ENCODE measurements at regions not wholly inside any gene's neighbourhood (a gene's known extent, or its start where the extent isn't known, plus 50 kb on each side); places are given as distances from the start of the nearest gene placed in this dataset.

DNA sequence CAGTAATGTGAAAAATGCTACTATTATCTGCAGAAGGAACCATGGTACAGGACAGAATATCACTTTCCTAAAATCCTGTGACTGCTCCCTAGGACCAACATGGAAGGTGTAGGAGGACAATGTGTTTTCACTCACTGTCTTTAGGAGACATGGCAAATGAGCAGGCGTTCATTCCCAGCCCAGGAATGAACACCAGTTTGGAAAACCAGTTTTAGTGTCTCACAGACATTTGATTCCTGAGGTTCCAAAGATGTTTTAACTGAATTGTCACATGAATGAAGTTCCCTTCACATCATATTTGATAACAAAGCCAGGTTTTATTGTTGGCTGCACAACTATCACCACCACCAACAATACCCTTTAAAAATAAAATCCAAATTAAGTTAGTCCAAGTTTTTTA lies 178.2 kb downstream of the ENC1 start:
- Histone ChIP-seq H3K27me3 (ENCODE audit: control insufficient read depth, insufficient read depth, low read length) (no peaks in the 10 kb centered on the region), H3K36me3 (ENCODE audit: control insufficient read depth, insufficient read depth, low read length) (no peaks in the 10 kb centered on the region), H3K4me3 (ENCODE audit: low read depth, low read length) (no peak overlapping the region)
- TF ChIP-seq, protein P1, sequence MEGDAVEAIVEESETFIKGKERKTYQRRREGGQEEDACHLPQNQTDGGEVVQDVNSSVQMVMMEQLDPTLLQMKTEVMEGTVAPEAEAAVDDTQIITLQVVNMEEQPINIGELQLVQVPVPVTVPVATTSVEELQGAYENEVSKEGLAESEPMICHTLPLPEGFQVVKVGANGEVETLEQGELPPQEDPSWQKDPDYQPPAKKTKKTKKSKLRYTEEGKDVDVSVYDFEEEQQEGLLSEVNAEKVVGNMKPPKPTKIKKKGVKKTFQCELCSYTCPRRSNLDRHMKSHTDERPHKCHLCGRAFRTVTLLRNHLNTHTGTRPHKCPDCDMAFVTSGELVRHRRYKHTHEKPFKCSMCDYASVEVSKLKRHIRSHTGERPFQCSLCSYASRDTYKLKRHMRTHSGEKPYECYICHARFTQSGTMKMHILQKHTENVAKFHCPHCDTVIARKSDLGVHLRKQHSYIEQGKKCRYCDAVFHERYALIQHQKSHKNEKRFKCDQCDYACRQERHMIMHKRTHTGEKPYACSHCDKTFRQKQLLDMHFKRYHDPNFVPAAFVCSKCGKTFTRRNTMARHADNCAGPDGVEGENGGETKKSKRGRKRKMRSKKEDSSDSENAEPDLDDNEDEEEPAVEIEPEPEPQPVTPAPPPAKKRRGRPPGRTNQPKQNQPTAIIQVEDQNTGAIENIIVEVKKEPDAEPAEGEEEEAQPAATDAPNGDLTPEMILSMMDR (IDR thresholded peaks at IDR 0.05; ENCODE audit: insufficient read depth, low read length, severe bottlenecking), result no peak
- FAIRE-seq (no peak), DNase-seq (ENCODE audit: low read depth) (no peak)

DNA sequence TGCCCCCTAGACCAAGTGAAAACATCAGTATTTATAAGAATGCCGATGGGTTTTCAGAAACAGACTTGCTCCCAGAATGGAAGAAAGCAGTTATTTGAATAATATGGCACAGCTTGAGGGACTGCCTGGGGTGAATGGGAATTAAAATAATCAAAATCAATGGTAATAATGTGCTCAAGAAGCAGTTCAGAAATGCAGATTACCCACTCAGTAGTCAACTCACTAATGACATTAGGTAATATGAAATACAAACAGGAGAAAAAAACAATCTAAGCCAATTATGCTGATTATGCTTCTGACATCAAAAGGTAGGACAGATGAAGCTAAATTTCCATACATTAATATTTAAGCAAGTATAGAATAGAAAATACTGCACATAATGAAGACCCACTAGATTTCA lies 179.3 kb downstream of the ENC1 start:
- H3K36me3 ChIP-seq (ENCODE audit: control insufficient read depth, insufficient read depth, low read length), result no peaks in the 10 kb centered on the region
- DNase-seq (ENCODE audit: low read depth) (no peak), FAIRE-seq (no peak)
- TF ChIP-seq, protein P1 (IDR thresholded peaks at IDR 0.05; ENCODE audit: insufficient read depth, low read length, severe bottlenecking), result no peak
- no peak overlapping the region for H3K4me3 ChIP-seq (ENCODE audit: low read depth, low read length)
- H3K27me3 ChIP-seq (ENCODE audit: control insufficient read depth, insufficient read depth, low read length), result no peaks in the 10 kb centered on the region

GRCh38 chr5:74460694-74461093 lies 179.8 kb downstream of the ENC1 start:
- TF ChIP-seq, protein P1 (IDR thresholded peaks at IDR 0.05; ENCODE audit: insufficient read depth, low read length, severe bottlenecking), result no peak
- FAIRE-seq (no peak), DNase-seq (ENCODE audit: low read depth) (no peak)

GRCh38 chr5:74459984-74460383 lies 180.5 kb downstream of the ENC1 start:
- DNase-seq (ENCODE audit: low read depth), result no peak
- FAIRE-seq, result no peak
- Histone ChIP-seq H3K27me3 (ENCODE audit: control insufficient read depth, insufficient read depth, low read length) (no peaks in the 10 kb centered on the region), H3K36me3 (ENCODE audit: control insufficient read depth, insufficient read depth, low read length) (no peaks in the 10 kb centered on the region), H3K4me3 (ENCODE audit: low read depth, low read length) (no peak overlapping the region)
- TF ChIP-seq, protein P1 (IDR thresholded peaks at IDR 0.05; ENCODE audit: insufficient read depth, low read length, severe bottlenecking), result no peak

More at GRCh38 chr5:74460694-74461093, 179.8 kb downstream of the ENC1 start:
- Histone ChIP-seq H3K4me3 (ENCODE audit: low read depth, low read length) (no peak overlapping the region), H3K36me3 (ENCODE audit: control insufficient read depth, insufficient read depth, low read length) (no peaks in the 10 kb centered on the region), H3K27me3 (ENCODE audit: control insufficient read depth, insufficient read depth, low read length) (no peaks in the 10 kb centered on the region)

DNA sequence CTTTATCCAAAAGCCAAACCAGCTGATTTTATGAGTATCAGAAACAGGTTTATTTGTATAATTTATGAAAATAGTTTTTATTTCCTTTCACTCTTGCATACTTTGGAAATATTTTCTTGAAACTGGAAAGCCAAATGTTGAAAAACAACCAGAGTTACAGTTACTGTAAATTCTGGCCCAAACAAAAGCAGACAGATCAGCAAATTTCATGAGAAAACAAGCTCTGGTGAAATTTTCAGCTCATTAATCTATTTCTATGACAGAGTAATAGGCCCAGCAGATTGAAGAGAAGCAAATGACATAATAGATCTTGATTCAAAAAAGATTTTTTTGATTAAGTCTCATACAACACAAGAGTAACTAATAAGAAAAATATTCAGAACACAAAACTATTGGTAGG lies 182.7 kb downstream of the ENC1 start:
- DNase-seq (ENCODE audit: low read depth), result no peak
- no peaks in the 10 kb centered on the region for H3K27me3 ChIP-seq (ENCODE audit: control insufficient read depth, insufficient read depth, low read length)
- H3K36me3 ChIP-seq (ENCODE audit: control insufficient read depth, insufficient read depth, low read length), result no peaks in the 10 kb centered on the region
- no peak overlapping the region for H3K4me3 ChIP-seq (ENCODE audit: low read depth, low read length)
- no peak for FAIRE-seq
- TF ChIP-seq, protein P1 (IDR thresholded peaks at IDR 0.05; ENCODE audit: insufficient read depth, low read length, severe bottlenecking), result no peak

GRCh38 chr5:74454263-74455030 lies 186.1 kb downstream of the ENC1 start:
- Histone ChIP-seq H3K27me3 (ENCODE audit: control insufficient read depth, insufficient read depth, low read length) (no peaks in the 10 kb centered on the region), H3K4me3 (ENCODE audit: low read depth, low read length) (no peak overlapping the region), H3K36me3 (ENCODE audit: control insufficient read depth, insufficient read depth, low read length) (no peaks in the 10 kb centered on the region)
- no peak for FAIRE-seq
- TF ChIP-seq, protein P1 (IDR thresholded peaks at IDR 0.05; ENCODE audit: insufficient read depth, low read length, severe bottlenecking), result no peak
- DNase-seq (ENCODE audit: low read depth), result no peak

All from bronchial epithelial cell (primary cell).